ENCODE measurements at regions not wholly inside any gene's neighbourhood (a gene's known extent, or its start where the extent isn't known, plus 50 kb on each side); places are given as distances from the start of the nearest gene placed in this dataset.

DNA sequence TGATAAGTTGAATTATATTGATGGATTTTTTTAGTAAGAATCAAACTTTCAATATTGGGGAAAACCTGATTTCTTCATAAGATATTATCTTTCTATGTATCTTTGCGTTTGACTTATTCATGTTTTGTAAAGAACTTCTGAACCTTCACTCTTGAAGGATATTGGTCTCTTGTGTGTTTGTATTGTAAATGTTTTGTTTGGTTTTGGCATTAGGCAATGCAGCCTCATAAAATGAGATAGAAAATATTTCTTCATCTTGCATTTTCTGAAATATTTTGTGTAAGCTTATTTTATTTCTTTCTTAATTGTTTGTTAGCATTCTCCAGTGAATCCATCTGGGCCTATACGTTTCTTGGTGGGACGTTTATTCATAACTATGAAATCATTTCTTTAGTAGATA, 271.9 kb downstream of the RAB38 start:
- TF ChIP-seq, protein P1, sequence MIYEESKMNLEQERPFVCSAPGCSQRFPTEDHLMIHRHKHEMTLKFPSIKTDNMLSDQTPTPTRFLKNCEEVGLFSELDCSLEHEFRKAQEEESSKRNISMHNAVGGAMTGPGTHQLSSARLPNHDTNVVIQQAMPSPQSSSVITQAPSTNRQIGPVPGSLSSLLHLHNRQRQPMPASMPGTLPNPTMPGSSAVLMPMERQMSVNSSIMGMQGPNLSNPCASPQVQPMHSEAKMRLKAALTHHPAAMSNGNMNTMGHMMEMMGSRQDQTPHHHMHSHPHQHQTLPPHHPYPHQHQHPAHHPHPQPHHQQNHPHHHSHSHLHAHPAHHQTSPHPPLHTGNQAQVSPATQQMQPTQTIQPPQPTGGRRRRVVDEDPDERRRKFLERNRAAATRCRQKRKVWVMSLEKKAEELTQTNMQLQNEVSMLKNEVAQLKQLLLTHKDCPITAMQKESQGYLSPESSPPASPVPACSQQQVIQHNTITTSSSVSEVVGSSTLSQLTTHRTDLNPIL (CRISPR knock-in tag; IDR thresholded peaks at IDR 0.05; ENCODE audit: low read depth): no peak
- TF ChIP-seq ISL1 (CRISPR knock-in tag; IDR thresholded peaks at IDR 0.05) (no peak), ZFP3 (CRISPR knock-in tag; IDR thresholded peaks at IDR 0.05) (no peak), ZNF565 (CRISPR knock-in tag; conservative IDR thresholded peaks at IDR 0.05; ENCODE audit: low read depth) (no peak), ZNF8 (CRISPR knock-in tag; IDR thresholded peaks at IDR 0.05) (no peak), RARB (CRISPR knock-in tag; IDR thresholded peaks at IDR 0.05) (no peak), OSR1 (CRISPR knock-in tag; IDR thresholded peaks at IDR 0.05) (no peak)
- TF ChIP-seq, protein P2, sequence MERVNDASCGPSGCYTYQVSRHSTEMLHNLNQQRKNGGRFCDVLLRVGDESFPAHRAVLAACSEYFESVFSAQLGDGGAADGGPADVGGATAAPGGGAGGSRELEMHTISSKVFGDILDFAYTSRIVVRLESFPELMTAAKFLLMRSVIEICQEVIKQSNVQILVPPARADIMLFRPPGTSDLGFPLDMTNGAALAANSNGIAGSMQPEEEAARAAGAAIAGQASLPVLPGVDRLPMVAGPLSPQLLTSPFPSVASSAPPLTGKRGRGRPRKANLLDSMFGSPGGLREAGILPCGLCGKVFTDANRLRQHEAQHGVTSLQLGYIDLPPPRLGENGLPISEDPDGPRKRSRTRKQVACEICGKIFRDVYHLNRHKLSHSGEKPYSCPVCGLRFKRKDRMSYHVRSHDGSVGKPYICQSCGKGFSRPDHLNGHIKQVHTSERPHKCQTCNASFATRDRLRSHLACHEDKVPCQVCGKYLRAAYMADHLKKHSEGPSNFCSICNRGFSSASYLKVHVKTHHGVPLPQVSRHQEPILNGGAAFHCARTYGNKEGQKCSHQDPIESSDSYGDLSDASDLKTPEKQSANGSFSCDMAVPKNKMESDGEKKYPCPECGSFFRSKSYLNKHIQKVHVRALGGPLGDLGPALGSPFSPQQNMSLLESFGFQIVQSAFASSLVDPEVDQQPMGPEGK (CRISPR knock-in tag; IDR thresholded peaks at IDR 0.05; ENCODE audit: borderline replicate concordance): no peak
- TF ChIP-seq, protein P3, sequence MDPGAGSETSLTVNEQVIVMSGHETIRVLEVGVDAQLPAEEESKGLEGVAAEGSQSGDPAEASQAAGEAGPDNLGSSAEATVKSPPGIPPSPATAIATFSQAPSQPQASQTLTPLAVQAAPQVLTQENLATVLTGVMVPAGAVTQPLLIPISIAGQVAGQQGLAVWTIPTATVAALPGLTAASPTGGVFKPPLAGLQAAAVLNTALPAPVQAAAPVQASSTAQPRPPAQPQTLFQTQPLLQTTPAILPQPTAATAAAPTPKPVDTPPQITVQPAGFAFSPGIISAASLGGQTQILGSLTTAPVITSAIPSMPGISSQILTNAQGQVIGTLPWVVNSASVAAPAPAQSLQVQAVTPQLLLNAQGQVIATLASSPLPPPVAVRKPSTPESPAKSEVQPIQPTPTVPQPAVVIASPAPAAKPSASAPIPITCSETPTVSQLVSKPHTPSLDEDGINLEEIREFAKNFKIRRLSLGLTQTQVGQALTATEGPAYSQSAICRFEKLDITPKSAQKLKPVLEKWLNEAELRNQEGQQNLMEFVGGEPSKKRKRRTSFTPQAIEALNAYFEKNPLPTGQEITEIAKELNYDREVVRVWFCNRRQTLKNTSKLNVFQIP (CRISPR knock-in tag; IDR thresholded peaks at IDR 0.05; ENCODE audit: borderline replicate concordance, low read depth): no peak
